DND-41 (cell line): ENCODE measurements at regions not wholly inside any gene's neighbourhood (a gene's known extent, or its start where the extent isn't known, plus 50 kb on each side); places are given as distances from the start of the nearest gene placed in this dataset.

Source experiments
- EZH2 ChIP-seq: IDR thresholded peaks from 3 replicates; pipeline ENCODE4 v1.6.1; 2012; ENCODE audit warnings: borderline replicate concordance, low read depth, mild to moderate bottlenecking, moderate library complexity, low read length, inconsistent platforms; ENCODE audit not compliant: severe bottlenecking
- TF ChIP-seq, protein P1 (sequence below): IDR thresholded peaks from 2 replicates; pipeline ENCODE4 v1.5.1; 2012; ENCODE audit warnings: borderline replicate concordance, low read length, moderate library complexity, mild to moderate bottlenecking; ENCODE audit not compliant: poor library complexity, severe bottlenecking; ENCODE audit errors: extremely low read depth

DNA sequence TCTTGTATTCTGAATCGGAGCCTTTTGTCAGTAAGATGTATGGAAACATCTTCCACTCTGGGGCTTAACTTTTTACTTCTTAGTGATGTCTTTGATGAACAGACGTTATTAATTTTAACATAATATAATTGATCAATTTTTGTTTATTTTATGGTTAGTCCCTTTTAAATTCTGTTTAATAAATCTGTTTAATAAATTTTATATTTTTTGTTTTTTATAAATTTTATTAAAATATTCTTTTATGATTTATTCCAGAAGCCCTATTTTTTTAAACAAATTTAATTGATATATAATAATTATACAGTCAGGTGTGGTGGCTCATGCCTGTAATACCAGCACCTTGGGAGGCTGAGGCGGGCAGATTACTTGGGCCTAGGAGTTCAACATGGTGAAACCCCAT lies 235.1 kb downstream of the AEBP2 start:
- TF ChIP-seq, protein P1, sequence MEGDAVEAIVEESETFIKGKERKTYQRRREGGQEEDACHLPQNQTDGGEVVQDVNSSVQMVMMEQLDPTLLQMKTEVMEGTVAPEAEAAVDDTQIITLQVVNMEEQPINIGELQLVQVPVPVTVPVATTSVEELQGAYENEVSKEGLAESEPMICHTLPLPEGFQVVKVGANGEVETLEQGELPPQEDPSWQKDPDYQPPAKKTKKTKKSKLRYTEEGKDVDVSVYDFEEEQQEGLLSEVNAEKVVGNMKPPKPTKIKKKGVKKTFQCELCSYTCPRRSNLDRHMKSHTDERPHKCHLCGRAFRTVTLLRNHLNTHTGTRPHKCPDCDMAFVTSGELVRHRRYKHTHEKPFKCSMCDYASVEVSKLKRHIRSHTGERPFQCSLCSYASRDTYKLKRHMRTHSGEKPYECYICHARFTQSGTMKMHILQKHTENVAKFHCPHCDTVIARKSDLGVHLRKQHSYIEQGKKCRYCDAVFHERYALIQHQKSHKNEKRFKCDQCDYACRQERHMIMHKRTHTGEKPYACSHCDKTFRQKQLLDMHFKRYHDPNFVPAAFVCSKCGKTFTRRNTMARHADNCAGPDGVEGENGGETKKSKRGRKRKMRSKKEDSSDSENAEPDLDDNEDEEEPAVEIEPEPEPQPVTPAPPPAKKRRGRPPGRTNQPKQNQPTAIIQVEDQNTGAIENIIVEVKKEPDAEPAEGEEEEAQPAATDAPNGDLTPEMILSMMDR = no peak
- TF ChIP-seq EZH2 = no peak
